Body of pancreas (tissue), 4 donors: ENCODE measurements at regions not wholly inside any gene's neighbourhood (a gene's known extent, or its start where the extent isn't known, plus 50 kb on each side); places are given as distances from the start of the nearest gene placed in this dataset.

Experiments used
- ATAC-seq: fragments of 150-250 bp; one replicate; pipeline ENCODE4 v1.9.1; 2016
- DNase-seq, 4 donors: peaks; one replicate each; pipeline ENCODE4 v3.0.0-alpha.2; 2019
- H3K27ac ChIP-seq, 4 donors: fragments of 200-600 bp; sonication (generic); 1 replicate in 3 of 4; 2 replicates in 1 of 4; pipeline versions ENCODE4 v1.5.1 to v1.6.1; 2016 to 2019; ENCODE audit warnings: mild to moderate bottlenecking in 1 of 4, mixed read lengths in 1 of 4, moderate library complexity in 1 of 4
- H3K27me3 ChIP-seq, 2 donors: fragments of 200-600 bp; sonication (generic); one replicate each; pipeline ENCODE4 v1.6.0; 2016; ENCODE audit warnings: mild to moderate bottlenecking in 1 of 2
- H3K36me3 ChIP-seq, 2 donors: fragments of 200-600 bp; sonication (generic); replicated peaks in 1 of 2; 2 replicates each; pipeline ENCODE4 v1.5.1; 2016; ENCODE audit warnings: low read depth in 2 of 2; ENCODE audit not compliant: insufficient read depth in 1 of 2
- H3K4me1 ChIP-seq: fragments of 200-600 bp; sonication (generic); one replicate; pipeline ENCODE4 v1.6.0; 2016
- H3K4me3 ChIP-seq, 2 donors: fragments of 200-600 bp; sonication (generic); 1 replicate in 1 of 2; 2 replicates in 1 of 2; pipeline ENCODE4 v1.5.1; 2016 to 2019
- H3K9me3 ChIP-seq, 3 donors: fragments of 200-600 bp; sonication (generic); 1 replicate in 2 of 3; 2 replicates in 1 of 3; pipeline ENCODE4 v1.5.1; 2016
- CTCF ChIP-seq, 7 experiments: fragments of 450-650 bp in 4 of 7; fragments of 200-600 bp in 3 of 7; sonication (generic) in 3 of 7; IDR thresholded peaks; one replicate each; pipeline ENCODE4 v1.5.1; 2016 to 2019; ENCODE audit warnings: antibody characterized with exemption in 7 of 7
- POLR2A ChIP-seq, 3 donors: fragments of 450-650 bp; IDR thresholded peaks; one replicate each; pipeline ENCODE4 v1.6.1; 2016; ENCODE audit warnings: antibody characterized with exemption in 3 of 3, mild to moderate bottlenecking in 2 of 3
- WGBS, 2 donors: methylation state at CpG; one replicate each; pipeline ENCODE4 v1.1.5; 2017; 5-methylcytosine and 5-hydroxymethylcytosine counted together
- intact Hi-C: fragments of 100-400 bp; cut with DNase I; formaldehyde crosslinking; loops from one replicate; pipeline ENCODE4 v1.15.1; 2023

GRCh38 chr5:67976891-67977601, 238.5 kb upstream of the PIK3R1 start:
- WGBS, 2 donors, result 75 to 87% methylated on average over 5 of the region's 5 CpGs
- DNase-seq (no peak), ATAC-seq (no peak)
- Histone ChIP-seq H3K4me3 (no peak overlapping the region), H3K27me3 (no peaks in the 10 kb centered on the region), H3K9me3 (no peaks in the 10 kb centered on the region), H3K36me3 (no peaks in the 10 kb centered on the region), H3K27ac (peak overlapping the region in 1 of 4 donors; percentile 30), H3K4me1 (peaks cover under 1% of the 10 kb centered on the region)
- no peak for TF ChIP-seq POLR2A (IDR thresholded peaks at IDR 0.05)
- TF ChIP-seq CTCF (IDR thresholded peaks at IDR 0.05), result no peak
- intact Hi-C loops, result no loop called here

DNA sequence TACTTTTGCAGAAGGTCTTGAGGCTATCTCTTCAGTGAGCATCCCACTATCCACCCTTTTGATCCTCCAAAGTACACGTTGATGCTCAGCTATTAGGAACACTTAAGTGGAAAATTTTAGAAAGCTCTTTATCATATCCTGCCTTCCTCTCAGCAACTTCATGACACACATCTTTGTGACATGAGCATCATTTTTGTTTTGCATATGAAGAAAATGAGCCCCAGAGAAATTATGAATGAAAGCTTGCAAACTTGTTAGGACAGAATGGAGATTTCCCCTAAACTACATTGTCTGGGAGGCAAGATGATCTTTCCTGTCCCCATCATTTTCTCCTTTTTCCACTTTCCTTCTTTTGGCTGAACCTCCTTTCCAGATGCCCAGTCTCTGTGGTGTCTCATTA, 239.4 kb upstream of the PIK3R1 start:
- no peak for DNase-seq
- ATAC-seq, result no peak
- TF ChIP-seq POLR2A (IDR thresholded peaks at IDR 0.05), result no peak
- TF ChIP-seq CTCF (IDR thresholded peaks at IDR 0.05), result no peak
- intact Hi-C loops, result no loop called here
- Histone ChIP-seq H3K4me3 (no peak overlapping the region), H3K36me3 (no peaks in the 10 kb centered on the region), H3K4me1 (peaks cover 9% of the 10 kb centered on the region), H3K27me3 (no peaks in the 10 kb centered on the region), H3K9me3 (no peaks in the 10 kb centered on the region), H3K27ac (no peak overlapping the region)
- WGBS, 2 donors, result 44 to 72% methylated on average over 1 of the region's 1 CpG

DNA sequence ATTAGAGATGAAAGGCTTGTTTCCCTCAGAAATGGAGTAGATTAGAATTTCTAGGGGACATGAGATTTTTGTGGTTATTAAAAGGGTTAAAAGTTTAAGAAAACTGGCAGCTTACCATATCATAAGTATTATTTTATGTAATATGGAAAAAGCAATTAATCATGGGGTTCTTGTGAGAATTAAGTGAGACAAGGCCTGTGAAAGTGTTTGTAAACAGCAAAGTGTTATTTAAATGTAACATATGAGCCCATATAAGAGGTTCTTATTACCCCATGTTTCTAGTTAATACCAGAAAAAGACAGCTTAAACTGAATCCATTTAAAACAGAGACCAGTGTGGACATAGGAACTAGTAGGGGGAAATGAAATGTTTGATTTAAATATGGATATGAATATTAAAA, 241.1 kb upstream of the PIK3R1 start:
- no peak for TF ChIP-seq POLR2A (IDR thresholded peaks at IDR 0.05)
- no peak for TF ChIP-seq CTCF (IDR thresholded peaks at IDR 0.05)
- H3K4me1 ChIP-seq, result peaks cover 13% of the 10 kb centered on the region
- no peaks in the 10 kb centered on the region for H3K36me3 ChIP-seq
- H3K9me3 ChIP-seq, result no peaks in the 10 kb centered on the region
- H3K27ac ChIP-seq, result no peak overlapping the region
- no peak overlapping the region for H3K4me3 ChIP-seq
- no peak for DNase-seq
- no peaks in the 10 kb centered on the region for H3K27me3 ChIP-seq
- no peak for ATAC-seq
- intact Hi-C loops, result no loop called here

DNA sequence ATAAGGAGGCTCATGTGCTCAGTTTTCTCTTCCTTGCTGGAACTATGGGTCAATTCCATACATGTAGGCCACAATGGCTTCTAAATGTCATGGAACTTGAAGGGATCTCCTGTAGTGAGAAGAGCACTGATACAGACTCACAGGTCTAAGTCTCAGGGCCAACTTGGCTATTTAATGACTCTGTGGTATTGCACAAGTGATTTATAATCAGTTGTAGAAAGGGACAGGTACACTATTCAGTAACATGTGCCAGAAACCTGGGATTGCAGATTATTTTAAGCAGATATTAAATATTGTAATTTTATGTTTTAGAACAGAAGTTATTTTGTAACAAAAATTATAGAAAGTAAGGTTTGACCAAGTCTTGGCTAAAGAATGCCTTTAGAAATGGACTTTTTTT, 241.5 kb upstream of the PIK3R1 start:
- H3K9me3 ChIP-seq, result no peaks in the 10 kb centered on the region
- no peak for ATAC-seq
- H3K36me3 ChIP-seq, result no peaks in the 10 kb centered on the region

More for the DNA sequence above, 241.5 kb upstream of the PIK3R1 start:
- TF ChIP-seq CTCF (IDR thresholded peaks at IDR 0.05) (no peak), POLR2A (IDR thresholded peaks at IDR 0.05) (no peak)
- Histone ChIP-seq H3K27ac (no peak overlapping the region), H3K27me3 (no peaks in the 10 kb centered on the region), H3K4me3 (no peak overlapping the region), H3K4me1 (peaks cover 13% of the 10 kb centered on the region)
- intact Hi-C loops, result no loop called here
- DNase-seq, result no peak
